GM21423 (cell line): ENCODE measurements at regions not wholly inside any gene's neighbourhood (a gene's known extent, or its start where the extent isn't known, plus 50 kb on each side); places are given as distances from the start of the nearest gene placed in this dataset.
"Not testable (repeated sequence)": the region's sequence is repeated elsewhere in the genome, so short reads cannot be mapped to it uniquely, and the experiment has no call there.

Experiments used
- ATAC-seq: cut with Tn5 transposase; IDR thresholded peaks from one replicate; pipeline ENCODE4 v1.9.1; 2021; ENCODE audit warnings: mild to moderate bottlenecking, moderate library complexity; ENCODE audit not compliant: unreplicated experiment

DNA sequence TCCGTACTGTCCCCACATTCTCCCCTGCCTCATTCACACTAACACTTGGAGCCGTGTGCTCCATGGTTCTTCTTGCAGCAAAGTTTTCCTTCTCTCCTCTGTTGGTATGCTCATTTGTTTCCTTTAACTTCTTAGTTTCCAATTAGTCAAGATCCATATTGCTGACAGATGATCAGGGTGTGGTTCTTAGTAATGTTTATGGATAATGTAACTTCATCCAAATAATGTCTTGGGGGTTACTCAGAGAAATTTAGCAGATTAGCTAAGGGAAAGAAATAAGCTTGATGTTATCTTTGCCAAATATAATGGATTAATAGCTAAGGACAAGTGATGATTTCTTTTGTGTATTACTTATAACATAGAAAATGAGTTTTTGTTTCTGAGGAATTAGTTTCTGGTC lies 174.4 kb downstream of the NUFIP1 start:
- ATAC-seq: no peak

DNA sequence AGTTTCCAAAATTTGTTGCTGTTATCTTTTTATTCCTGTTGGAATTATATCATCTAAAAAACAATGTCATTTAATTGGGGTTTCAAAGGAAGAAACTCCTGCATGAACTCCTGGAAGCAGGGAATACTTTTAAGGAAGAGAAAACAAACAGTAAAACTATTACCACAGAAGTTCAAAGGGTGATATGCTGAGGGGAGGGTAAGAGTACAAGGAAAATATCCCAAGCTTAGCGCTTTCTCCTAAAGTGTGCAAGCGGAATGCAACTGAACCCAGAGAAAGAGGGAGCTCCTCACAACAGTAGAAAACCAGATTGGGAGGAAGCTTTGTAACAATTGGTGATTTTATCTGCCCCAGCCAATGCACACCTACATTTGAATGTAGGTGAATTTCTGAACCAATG lies 175.1 kb downstream of the NUFIP1 start:
- ATAC-seq: no peak

DNA sequence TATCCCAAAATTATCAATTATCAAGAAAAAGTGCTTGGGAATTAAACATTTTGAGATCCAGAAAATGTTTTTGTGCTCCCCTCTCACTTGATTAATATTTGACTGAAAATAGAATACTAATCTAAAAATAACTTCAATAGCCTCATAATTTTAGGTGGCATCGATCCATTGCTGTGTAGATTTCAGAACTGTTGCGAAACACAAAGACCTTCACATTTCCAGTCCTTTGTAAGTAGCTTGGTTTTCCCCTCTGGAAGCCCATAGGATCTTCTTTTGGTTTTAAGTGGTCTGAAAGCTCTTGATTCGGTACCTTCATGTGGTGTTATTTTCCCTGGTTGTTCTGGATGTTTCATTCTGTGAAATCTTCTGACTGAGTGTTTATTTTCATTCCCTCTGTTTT lies 176.5 kb downstream of the NUFIP1 start:
- no peak for ATAC-seq

DNA sequence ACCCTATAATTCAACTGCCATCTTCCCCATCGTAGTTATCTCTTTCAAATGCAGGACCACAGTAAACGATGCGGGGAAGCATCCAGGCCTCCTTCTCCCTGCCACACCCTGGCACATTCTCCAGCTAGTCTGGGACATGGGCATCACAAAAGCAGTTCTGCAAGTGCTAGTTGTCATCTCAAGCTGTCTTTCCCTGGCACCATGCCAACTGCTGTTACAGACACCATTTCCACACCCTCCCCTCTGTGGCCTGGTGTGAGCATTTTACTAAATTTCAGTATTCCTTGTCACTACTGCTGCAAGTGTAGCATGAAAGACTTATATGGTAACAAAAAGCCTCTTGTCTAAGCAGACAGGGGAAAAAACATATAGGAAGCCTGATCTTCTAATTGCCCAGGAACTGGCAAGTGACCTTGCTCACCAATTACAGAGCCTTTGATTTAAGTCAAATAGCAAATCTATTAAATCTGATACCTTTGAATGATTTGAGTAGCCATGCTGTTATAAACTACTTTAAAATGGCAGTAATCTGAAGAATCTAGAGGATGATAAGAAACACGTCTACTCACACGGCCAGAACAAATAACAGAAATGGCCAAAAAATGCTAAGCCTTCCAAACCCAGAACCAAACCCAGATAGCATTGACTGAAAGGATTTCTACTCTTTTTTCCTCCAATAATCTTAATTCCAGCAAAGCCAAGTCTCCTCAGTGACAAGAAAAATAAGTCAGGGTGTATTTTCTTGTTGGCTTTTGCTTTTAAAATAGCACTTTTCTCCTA lies 179.0 kb downstream of the NUFIP1 start:
- ATAC-seq: no peak

DNA sequence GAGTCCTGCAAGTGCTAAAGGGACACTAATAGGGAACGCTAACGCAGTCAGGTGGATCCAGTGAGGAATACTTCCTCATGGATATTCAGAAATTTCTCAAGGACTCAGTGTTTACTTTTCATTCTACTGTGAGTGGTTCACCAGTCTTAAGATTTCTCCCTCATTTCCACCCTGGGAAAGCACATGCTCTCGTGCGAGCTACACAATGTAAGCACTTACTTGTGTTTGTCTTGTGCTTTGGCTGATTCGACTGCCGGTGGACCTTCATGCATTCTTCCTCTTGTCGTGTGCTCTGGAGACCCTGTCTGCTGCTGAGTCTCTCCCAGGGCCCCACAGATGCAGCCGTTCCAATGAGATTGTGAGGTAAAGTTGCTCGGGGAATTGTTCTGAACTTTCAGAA lies 180.1 kb downstream of the NUFIP1 start:
- ATAC-seq: no peak

DNA sequence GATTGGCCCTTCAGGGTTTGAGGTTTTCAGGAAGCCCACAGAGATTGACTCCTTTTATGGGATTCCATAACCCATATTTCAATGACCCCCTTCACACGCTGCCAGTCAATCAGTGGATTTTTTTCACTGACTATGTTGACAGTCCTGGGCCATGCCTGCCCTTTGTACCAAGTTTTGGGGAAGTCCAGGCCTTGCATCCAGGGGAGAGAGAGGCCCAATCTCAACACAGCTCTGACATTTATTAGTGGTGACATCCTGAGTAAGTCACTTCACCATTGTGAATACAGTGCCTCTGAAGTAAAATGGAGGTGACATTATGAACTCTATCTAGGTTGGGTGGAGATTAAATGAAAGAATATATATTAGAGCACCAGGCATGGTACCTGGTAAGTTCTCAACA lies 181.1 kb downstream of the NUFIP1 start:
- no peak for ATAC-seq

DNA sequence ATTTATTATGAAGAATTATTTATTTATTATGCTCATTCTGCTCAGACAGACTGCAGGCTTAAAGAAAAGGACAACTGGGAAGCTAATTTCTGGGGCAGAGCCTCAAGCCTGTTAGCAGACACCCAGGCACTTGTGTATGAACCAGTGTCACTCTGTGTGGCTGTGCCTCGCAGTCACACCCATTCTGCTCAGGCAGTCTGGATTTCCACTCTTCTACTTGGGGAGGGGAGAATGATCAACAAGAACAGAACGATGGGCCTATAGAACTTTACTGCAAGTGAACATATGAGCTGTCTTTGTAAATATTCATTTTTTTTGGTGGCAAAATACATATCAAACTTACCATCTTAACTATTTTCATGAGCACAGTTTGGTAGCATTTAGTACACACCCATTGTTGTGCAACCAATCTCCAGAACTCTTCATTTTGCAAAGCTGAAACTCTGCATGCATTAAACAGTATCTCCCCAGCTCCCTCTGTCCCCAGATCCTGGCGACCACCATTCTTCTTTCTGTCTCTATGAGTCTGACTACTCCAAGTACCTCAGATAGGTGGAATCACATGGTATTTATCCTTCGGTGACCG lies 181.7 kb downstream of the NUFIP1 start:
- no peak for ATAC-seq

DNA sequence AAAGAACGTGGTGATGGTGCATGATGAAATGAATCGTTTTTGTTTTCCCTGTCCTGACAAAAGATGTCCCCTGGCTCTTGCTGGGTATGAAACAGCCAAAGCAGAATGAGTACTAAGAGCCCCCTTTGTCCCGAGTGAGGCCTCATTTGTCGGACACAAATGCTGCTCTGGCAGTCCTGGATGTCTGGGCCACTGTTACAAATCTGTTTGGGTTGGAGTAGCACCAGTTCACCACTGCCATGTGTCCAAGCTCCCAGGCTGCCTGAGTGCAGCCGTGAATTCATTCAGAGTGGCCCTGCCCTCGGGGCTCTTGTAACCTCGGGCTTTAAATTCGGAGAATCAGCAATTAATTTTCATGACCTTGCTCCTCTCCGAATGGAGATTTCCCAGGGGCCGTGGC lies 182.4 kb downstream of the NUFIP1 start:
- ATAC-seq: no peak

DNA sequence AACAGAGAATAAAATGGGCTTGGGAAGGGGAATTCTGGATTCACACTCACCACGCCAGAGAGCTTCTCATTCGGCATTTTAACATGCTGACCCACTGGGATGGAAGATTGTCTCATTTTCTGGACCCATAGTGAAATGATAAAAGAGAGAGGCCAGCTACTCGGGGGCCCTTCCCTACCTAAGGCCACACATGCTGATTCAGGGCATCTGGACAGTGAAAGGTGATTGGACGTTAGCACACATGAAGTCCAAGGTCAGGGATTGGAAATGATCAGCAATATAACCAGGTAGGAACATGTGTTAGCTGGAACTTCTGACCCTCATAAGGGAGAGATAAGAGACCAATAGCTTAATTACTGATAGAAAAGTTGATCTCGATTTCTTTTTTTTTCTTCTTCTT lies 183.7 kb downstream of the NUFIP1 start:
- no peak for ATAC-seq

DNA sequence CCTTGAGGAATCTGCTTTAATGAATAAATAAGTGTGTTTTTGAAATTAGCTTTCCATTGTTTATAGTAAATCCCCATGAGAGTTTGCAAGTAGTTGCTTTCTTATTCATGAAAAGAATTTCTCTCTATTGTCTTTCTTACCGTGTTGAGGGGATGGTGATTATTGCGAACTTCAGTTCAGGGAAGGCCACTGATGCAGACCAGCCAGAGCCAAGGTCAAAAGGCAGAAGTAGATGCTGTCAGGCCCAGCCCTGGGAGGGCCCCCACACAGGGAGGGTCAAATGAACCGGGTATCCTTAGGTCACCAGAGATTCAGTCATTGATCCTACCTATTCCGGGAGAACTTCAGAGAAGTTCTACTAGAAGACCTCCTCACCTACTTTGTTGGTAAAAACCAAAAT lies 185.9 kb downstream of the NUFIP1 start:
- ATAC-seq: no peak

DNA sequence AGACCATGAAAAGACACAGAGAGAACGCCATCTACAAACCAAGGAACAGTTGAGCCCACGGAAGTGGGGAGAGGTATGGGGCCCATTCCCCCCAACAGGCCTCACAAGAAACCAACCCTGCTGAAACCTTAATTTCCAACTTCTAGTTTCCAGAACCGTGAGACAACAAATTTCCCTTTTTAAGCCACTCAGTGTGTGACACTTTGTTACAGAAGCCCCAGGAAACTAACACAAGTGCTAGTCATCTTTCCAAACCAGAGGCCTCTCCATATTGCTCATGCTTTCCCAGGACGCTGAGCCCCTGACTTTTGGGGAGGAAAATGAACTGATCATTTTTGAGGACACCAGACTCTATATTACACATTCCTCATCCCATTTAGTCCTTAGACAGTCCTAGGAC lies 186.8 kb downstream of the NUFIP1 start:
- ATAC-seq: no peak

DNA sequence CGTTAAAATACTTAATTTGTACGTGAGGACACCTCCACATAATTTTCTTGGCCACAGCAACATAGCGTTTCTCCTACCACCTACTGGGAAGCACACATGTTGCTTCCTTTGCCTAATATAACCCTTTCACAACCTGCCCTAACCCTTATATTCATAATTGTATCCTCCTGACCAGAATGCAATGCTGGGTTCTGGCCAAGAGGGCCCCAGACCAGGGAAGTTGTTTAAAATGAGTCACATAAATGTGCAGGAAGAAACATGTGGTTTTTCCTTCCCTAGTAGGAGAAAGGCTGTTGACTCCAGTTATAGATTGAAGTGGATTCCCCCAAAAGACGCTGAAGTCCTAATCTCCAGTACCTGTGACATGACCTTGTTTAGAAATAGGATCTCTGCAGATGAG lies 187.3 kb downstream of the NUFIP1 start:
- no peak for ATAC-seq

DNA sequence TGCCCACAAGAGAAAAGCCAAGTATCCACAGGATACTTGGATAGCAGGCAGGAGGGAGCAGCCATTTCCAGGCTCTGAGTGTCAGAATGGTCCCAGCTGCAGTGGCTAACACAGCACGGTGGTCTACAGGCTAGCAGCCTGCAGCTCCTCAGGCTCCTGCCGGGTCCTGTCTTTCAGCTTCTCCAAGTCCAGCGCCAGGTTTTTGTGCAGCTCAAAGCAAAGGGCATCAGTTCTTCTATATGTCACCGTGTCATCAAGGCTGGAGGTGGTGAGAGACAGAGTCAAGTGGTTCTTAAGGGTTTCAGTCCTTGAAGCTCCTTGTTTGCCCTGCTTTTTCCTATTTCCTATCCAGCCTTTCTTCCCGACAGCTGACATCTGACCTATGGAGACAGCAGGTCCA lies 188.6 kb downstream of the NUFIP1 start:
- no peak for ATAC-seq

DNA sequence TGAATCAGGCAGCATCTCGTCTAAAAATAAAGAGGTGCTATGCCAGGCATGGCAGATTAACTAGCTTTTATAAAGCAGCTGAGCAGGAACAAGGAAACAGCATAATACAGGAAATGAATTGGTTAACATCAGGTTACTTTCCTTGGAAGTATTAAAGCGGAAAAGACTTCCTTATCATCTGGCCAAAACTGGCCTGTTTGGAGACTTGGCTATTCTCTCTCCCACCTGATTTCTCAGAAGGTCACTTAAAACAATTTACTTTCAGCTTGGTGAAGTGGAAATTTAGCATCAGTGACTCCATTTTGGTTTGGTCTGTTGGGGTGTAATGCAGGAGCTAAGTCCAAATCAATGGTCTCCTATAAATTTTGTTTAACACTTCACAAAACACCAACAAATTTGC lies 191.6 kb downstream of the NUFIP1 start:
- ATAC-seq: no peak

DNA sequence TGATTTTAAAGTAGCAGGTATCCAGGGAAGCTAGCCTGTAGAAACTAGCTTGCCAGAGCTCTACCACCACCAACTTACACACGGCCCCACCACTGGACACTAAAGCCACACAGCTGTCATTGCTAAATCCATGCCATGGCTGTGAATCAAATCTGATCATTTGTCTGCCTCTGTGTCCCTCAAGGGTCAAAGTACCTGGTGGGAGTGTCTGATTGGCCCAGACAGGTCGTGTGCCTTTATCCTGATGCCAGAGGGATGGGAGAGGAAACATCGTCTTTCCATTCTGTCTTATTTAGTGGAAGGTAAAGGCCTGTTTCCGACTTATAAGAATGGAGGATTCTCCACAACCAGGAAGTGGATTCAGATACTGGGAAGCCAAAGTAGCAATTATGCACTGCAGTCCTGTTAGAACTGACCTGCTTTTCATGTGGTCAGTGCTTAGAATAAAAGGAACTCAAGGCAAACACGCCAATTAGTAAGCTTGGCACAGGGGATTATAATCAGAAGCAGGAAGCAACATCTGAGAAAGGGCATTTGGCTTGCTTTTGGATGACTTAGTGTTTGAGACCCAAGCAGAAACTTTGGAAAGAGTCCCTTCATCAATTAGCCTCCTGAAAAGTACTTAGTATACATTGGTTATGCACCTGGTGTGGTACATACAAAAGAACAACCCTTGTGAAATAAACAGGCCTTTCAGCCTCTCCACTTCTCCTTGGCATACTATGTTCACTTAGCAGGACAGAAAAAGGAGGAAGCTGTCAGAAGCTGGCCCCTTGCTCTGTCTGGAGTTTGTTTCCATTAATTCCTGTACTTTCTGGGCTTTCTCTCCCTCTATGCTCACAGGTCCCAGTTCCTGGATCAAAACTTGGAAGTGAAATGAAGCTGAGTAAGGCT lies 192.4 kb downstream of the NUFIP1 start:
- no peak for ATAC-seq

DNA sequence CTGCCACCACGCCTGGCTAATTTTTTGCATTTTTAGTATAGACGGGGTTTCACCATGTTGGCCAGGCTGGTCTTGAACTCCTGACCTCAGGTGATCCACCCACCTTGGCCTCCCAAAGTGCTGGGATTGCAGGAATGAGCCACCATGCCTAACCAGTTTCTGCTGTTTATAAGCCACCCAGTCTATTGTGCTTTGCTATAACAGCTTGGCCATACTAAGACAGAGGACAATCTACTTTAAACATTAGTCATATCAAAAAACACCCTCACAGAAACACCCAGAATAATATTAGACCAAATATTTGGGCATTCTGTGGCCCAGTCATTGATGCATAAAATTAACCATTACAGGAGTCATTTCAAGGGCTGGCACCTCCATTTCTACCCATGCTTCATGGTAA lies 193.2 kb downstream of the NUFIP1 start:
- not testable (repeated sequence) for ATAC-seq

DNA sequence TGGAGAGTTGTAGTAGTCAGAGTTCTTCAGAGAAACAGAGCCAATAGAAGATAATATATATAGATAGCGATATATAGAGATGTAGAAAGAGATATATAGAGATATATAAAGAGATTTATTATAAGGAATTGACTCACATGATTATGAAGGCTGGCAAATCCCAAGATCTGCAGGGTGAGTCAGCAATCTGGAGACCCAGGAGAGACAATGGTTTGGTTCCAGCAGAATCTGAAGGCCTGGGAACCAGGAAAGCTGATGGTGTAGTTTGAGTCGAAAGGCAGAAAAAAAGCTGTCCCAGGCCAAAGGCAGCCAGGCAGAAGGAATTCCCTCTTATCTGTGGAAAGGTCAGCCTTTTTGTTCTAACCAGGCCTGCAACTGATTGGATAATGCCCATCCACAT lies 194.1 kb downstream of the NUFIP1 start:
- ATAC-seq: no peak

DNA sequence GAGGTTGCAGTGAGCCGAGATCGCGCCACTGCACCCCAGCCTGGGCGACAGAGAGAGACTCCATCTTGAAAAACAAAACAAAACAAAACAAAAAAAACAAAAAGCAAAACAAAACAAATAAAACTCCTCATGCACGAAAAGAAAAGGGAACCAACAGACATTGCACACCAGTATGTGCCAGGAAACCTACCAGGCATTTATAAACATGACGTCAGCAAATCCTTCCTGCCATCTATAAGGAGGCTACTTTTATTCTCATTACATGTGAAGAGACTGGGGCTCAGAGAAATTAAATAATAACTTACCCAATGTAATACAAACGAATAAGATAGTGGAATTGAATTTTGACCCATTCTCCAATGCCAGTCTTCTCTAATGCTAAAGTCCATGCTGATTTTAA lies 197.2 kb downstream of the NUFIP1 start:
- no peak for ATAC-seq

DNA sequence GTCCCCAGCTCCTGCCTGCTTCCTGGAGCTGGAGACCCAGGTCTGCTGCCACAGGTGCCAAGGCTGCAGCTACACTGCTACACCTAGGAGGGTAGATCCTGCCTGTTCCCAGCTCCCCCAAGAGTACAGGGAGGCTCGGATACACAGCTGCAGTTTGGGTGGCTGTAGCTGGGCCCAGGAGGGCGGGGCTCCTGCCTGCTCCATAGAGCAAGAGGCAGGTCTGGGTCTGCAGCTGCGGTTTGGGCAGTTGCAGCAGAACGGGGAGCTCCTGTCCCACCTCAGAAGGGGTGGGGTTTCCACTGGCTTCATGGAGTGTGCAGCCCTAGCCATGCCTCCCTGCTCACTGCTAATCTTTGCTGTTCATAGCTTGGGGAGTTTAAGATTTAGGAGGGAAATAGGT lies 199.0 kb downstream of the NUFIP1 start:
- ATAC-seq: no peak

DNA sequence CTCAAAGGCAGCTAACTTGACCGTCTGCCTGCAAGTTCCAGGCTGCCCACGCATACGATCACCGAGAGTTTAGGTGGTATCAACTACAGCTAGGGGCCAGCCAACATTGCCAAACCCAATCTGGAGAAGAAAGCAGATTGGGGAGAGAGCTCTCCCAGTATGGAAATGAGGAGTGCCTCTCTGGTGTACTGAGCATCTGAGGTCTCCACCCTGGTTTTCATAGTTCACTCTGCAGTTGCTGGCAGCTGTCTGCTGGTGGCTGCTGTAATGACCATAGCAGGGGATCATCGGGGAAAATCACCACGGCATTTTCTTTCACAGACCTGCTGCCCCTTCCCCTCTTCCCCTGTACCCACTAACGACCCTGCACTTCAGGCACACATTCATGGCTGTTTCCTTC lies 201.7 kb downstream of the NUFIP1 start:
- no peak for ATAC-seq

DNA sequence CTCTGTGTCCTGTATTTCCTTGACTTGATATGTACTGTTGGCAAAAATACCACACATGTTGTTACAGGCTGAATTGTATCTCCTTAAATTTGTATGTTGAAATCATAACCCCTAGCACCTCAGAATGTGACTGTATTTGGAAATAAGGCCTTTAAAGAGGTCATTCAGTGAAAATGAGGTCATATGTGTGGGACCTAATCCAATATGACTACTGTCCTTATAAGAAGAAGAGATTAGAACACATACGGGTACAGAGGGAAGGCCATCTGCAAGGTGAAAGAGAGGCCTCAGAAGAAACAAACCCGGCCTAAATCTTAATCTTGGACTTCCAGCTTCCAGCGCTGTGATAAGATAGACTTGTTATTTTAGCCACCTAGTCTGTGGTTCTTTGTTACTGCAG lies 202.5 kb downstream of the NUFIP1 start:
- no peak for ATAC-seq

DNA sequence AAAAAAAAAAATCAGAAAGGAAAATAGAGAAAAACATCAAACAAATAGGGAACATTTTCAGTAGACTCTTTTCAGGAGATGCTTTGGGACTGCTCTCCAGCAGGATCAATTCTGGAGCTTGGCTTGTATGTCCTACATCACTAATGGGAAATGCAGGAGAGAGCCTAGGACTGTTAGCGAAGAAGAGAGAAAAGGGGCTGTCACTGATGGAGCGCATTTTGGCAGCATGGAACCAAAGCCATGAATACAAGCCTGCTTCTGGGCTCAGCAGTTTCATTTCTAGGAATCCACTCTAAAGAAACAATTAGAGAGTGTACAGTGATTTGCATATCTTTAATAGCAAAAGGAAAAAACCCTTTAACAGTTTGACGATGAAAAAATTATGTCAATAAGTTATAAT lies 203.9 kb downstream of the NUFIP1 start:
- ATAC-seq: no peak
